Activated T-cell treated with anti-CD3 and anti-CD28 coated beads, Interleukin-2, amount 50 U/mL, for 24 hours (primary cell): ENCODE measurements at regions not wholly inside any gene's neighbourhood (a gene's known extent, or its start where the extent isn't known, plus 50 kb on each side); places are given as distances from the start of the nearest gene placed in this dataset.

Source experiments
- DNase-seq: peaks from one replicate; pipeline ENCODE4 v3.0.0-alpha.2; 2020
- H3K27ac Mint-ChIP-seq: 2 replicates; pipeline ENCODE4 v1.8.0; 2020; ENCODE audit warnings: mild to moderate bottlenecking, mixed read lengths
- H3K27me3 Mint-ChIP-seq: 2 replicates; pipeline ENCODE4 v1.8.0; 2020; ENCODE audit warnings: mixed read lengths
- H3K36me3 Mint-ChIP-seq: 2 replicates; pipeline ENCODE4 v1.8.0; 2020; ENCODE audit warnings: low read depth, mixed read lengths
- H3K4me1 Mint-ChIP-seq: 2 replicates; pipeline ENCODE4 v1.8.0; 2020; ENCODE audit warnings: low read depth, mixed read lengths
- H3K4me3 Mint-ChIP-seq: 2 replicates; pipeline ENCODE4 v1.8.0; 2020; ENCODE audit warnings: mild to moderate bottlenecking, moderate library complexity, mixed read lengths
- H3K9me3 Mint-ChIP-seq: 2 replicates; pipeline ENCODE4 v1.8.0; 2020; ENCODE audit warnings: mixed read lengths

GRCh38 chrX:150299579-150299978 is 63.5 kb upstream of the MAMLD1 start:
- Mint-ChIP-seq H3K27ac (no peak overlapping the region), H3K36me3 (no peaks in the 10 kb centered on the region), H3K9me3 (no peaks in the 10 kb centered on the region)

DNA sequence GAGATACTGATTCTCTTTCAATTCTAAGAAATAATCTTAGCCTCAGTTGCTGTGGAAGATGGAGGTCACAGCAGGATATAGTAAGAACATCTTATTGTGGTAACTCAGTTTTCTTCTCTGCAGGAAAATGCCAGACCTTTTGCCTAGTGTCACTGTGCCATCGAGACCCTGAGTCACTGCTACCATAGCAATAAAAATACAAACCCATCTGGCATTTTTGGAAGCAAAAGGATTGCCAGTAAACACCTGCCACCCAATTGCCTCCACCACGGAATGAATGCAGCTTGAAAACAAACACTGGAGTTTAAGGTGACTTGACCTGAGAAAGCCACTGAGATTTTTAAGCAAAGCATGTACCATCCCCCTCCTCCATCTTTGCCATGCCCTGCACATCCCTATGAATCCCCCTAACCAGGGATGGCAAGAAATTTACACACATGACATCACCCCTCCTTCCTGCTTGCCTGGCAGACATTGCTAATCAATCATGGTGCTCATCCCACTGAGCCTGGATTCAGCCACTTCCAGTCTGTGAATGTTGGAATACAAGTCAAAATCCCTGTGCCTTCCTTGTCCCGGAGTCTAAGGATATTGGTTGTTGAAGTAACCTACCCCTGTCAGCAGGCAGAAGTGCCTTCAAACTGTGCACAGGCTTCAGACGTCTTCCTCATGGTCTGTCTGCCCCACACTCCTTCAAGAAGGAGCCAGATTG is 59.6 kb upstream of the MAMLD1 start:
- no peaks in the 10 kb centered on the region for H3K9me3 Mint-ChIP-seq
- H3K4me3 Mint-ChIP-seq: no peak overlapping the region
- no peaks in the 10 kb centered on the region for H3K4me1 Mint-ChIP-seq
- DNase-seq: no peak
- peaks cover 18% of the 10 kb centered on the region for H3K27me3 Mint-ChIP-seq
- no peak overlapping the region for H3K27ac Mint-ChIP-seq
- H3K36me3 Mint-ChIP-seq: no peaks in the 10 kb centered on the region

More at GRCh38 chrX:150299579-150299978, 63.5 kb upstream of the MAMLD1 start:
- no peak for DNase-seq
- no peak overlapping the region for H3K4me3 Mint-ChIP-seq
- H3K27me3 Mint-ChIP-seq: peaks cover 22% of the 10 kb centered on the region
- H3K4me1 Mint-ChIP-seq: no peaks in the 10 kb centered on the region

- H3K27ac Mint-ChIP-seq: no peak overlapping the region
- no peak overlapping the region for H3K4me3 Mint-ChIP-seq
- H3K4me1 Mint-ChIP-seq: no peaks in the 10 kb centered on the region
- H3K36me3 Mint-ChIP-seq: no peaks in the 10 kb centered on the region
- H3K27me3 Mint-ChIP-seq: peaks cover 20% of the 10 kb centered on the region
- DNase-seq: no peak
- H3K9me3 Mint-ChIP-seq: no peaks in the 10 kb centered on the region
Measured at GRCh38 chrX:150306002-150306401, 57.1 kb upstream of the MAMLD1 start.

GRCh38 chrX:150308041-150308440 is 55.1 kb upstream of the MAMLD1 start:
- Mint-ChIP-seq H3K4me1 (no peaks in the 10 kb centered on the region), H3K4me3 (no peak overlapping the region), H3K36me3 (no peaks in the 10 kb centered on the region), H3K27me3 (peaks cover 13% of the 10 kb centered on the region), H3K9me3 (no peaks in the 10 kb centered on the region), H3K27ac (no peak overlapping the region)
- no peak for DNase-seq

GRCh38 chrX:150308532-150309157 is 54.5 kb upstream of the MAMLD1 start:
- peak overlapping the region; percentile 18 for H3K27ac Mint-ChIP-seq
- H3K27me3 Mint-ChIP-seq: peaks cover 17% of the 10 kb centered on the region
- no peak for DNase-seq
- no peak overlapping the region for H3K4me3 Mint-ChIP-seq
- H3K9me3 Mint-ChIP-seq: no peaks in the 10 kb centered on the region
- no peaks in the 10 kb centered on the region for H3K36me3 Mint-ChIP-seq
- H3K4me1 Mint-ChIP-seq: no peaks in the 10 kb centered on the region

DNA sequence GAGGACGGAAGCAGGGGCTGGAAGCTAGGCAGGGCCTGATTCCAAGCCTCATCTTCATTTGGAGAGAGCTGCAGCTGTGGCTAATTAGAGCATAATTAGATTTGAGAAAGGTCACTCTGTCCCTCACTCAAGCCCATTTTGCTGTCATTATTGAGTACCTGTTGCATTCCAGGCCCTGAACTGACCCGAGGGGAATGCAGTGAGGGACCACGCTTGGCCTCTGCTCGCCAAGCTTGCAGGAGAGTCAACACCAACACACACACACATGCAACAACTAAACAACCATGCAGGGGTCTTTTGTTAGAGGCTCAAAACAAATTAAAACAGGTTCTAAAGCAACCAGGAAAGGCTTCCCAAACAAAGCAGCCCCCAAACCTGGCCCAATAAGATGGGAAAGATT is 52.7 kb upstream of the MAMLD1 start:
- no peaks in the 10 kb centered on the region for H3K36me3 Mint-ChIP-seq
- no peak for DNase-seq
- peaks cover 19% of the 10 kb centered on the region for H3K27me3 Mint-ChIP-seq
- H3K4me1 Mint-ChIP-seq: no peaks in the 10 kb centered on the region
- H3K4me3 Mint-ChIP-seq: no peak overlapping the region
- H3K27ac Mint-ChIP-seq: no peak overlapping the region
- H3K9me3 Mint-ChIP-seq: no peaks in the 10 kb centered on the region

- Mint-ChIP-seq H3K27me3 (peaks cover 21% of the 10 kb centered on the region), H3K4me1 (no peaks in the 10 kb centered on the region), H3K27ac (no peak overlapping the region), H3K4me3 (no peak overlapping the region), H3K36me3 (no peaks in the 10 kb centered on the region), H3K9me3 (no peaks in the 10 kb centered on the region)
- no peak for DNase-seq
Measured at GRCh38 chrX:150310881-150311280, 52.2 kb upstream of the MAMLD1 start.

DNA sequence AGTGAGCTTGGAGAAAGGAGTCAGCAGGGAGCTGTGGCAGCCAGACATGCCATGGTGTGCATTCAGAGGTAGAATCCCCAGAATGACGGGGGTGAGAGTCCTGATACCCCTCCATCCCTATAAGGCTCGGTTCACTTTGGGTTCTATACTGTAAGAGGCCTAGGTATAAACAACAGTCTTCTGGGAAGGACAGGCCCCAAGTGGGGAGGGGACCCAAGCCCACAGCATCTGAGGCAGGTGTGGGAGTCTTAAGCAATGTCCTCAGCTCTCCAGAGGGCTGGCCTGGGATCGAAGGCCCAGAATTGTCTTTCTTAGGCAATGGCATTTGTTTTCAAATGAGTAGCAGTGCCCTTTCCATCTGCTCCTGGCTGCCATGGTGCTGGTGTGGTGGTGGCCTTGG is 50.2 kb upstream of the MAMLD1 start:
- Mint-ChIP-seq H3K27ac (no peak overlapping the region), H3K36me3 (no peaks in the 10 kb centered on the region), H3K4me3 (no peak overlapping the region), H3K4me1 (no peaks in the 10 kb centered on the region), H3K27me3 (peaks cover 28% of the 10 kb centered on the region), H3K9me3 (no peaks in the 10 kb centered on the region)
- no peak for DNase-seq
